HCT116 (cell line): ENCODE measurements at regions not wholly inside any gene's neighbourhood (a gene's known extent, or its start where the extent isn't known, plus 50 kb on each side); places are given as distances from the start of the nearest gene placed in this dataset.

Source experiments
- ATAC-seq: fragments of 200-7000 bp; cut with Tn5 transposase; 2 replicates; pipeline ENCODE4 v1.9.1; 2020; ENCODE audit warnings: mild to moderate bottlenecking, moderate library complexity
- BruUV-seq: library from RNA; stranded (reverse); fragments of 400-500 nt; replicated peaks from 2 replicates; lab custom pipeline; 2021; lab: Mats Ljungman, UMichigan
- CTCF ChIA-PET: fragments of 300-600 bp; sonication (Branson Sonifier 250); formaldehyde crosslinking; loops from one replicate; lab custom pipeline; 2021; ENCODE audit warnings: antibody characterized with exemption; lab: Charles Lee
- POLR2A ChIA-PET: fragments of 300-600, 350-600 bp; sonication (Branson Sonifier 250); formaldehyde crosslinking; loops from one replicate; lab custom pipeline; 2021; ENCODE audit warnings: antibody characterized with exemption; lab: Charles Lee
- RAD21 ChIA-PET, 2 experiments: fragments of 300-600 bp; sonication (Branson Sonifier 250); formaldehyde crosslinking; loops; one replicate each; lab custom pipeline; 2023; ENCODE audit warnings: low total read pairs in 2 of 2; ENCODE audit not compliant: uncharacterized antibody in 2 of 2, unreplicated experiment in 2 of 2, low non-redundant PET in 1 of 2; lab: Charles Lee
- DNase-seq: peaks from one replicate; pipeline ENCODE4 v3.0.0-alpha.2; 2010; ENCODE audit warnings: low read depth, low spot score
- H2AFZ ChIP-seq: fragments of 200-600 bp; shearing (Covaris generic), sonication (generic); 2 replicates; pipeline ENCODE4 v1.6.1; 2017; ENCODE audit warnings: low read depth, mixed run types, mixed read lengths, antibody characterized with exemption, low read length; ENCODE audit not compliant: poor library complexity, severe bottlenecking
- H3K27ac ChIP-seq: 2 replicates; pipeline ENCODE4 v1.5.1; 2012; ENCODE audit warnings: low read depth, low read length
- H3K27me3 ChIP-seq: fragments of 200-600 bp; sonication (generic); 2 replicates; pipeline ENCODE4 v1.6.1; 2016; ENCODE audit warnings: mixed run types, low read length, mixed read lengths; ENCODE audit not compliant: insufficient read depth
- H3K36me3 ChIP-seq, 2 experiments: fragments of 200-500 bp in 1 of 2; fragments of 200-600 bp in 1 of 2; sonication (Bioruptor generic) in 1 of 2; sonication (generic) in 1 of 2; 2 replicates each; pipeline versions ENCODE4 v1.5.1 to v1.6.1; 2014 to 2016; ENCODE audit warnings: low read length in 2 of 2, inconsistent platforms in 1 of 2, mixed read lengths in 1 of 2, mixed run types in 1 of 2; ENCODE audit not compliant: insufficient read depth in 2 of 2, control insufficient read depth in 1 of 2
- H3K4me1 ChIP-seq, 2 experiments: fragments of 200-600 bp in 1 of 2; sonication (generic) in 1 of 2; 2 replicates each; pipeline versions ENCODE4 v1.5.1 to v1.6.1; 2012 to 2017; ENCODE audit warnings: low read length in 2 of 2, inconsistent platforms in 1 of 2, mild to moderate bottlenecking in 1 of 2, mixed read lengths in 1 of 2, mixed run types in 1 of 2, moderate library complexity in 1 of 2; ENCODE audit not compliant: insufficient read depth in 2 of 2, control insufficient read depth in 1 of 2
- H3K4me2 ChIP-seq: fragments of 200-600 bp; sonication (generic); 2 replicates; pipeline ENCODE4 v1.6.1; 2017; ENCODE audit warnings: mixed run types, low read length, mixed read lengths
- H3K4me3 ChIP-seq, 2 experiments: fragments of 200-600 bp in 1 of 2; sonication (generic) in 1 of 2; replicated peaks in 1 of 2; 2 replicates each; pipeline ENCODE4 v1.5.1; 2011 to 2016; ENCODE audit warnings: low read length in 2 of 2, control low read depth in 1 of 2, low read depth in 1 of 2, mild to moderate bottlenecking in 1 of 2, mixed read lengths in 1 of 2, mixed run types in 1 of 2
- H3K79me2 ChIP-seq: fragments of 200-600 bp; sonication (generic); 2 replicates; pipeline ENCODE4 v1.6.1; 2017; ENCODE audit warnings: mild to moderate bottlenecking, mixed run types, low read length, moderate library complexity, mixed read lengths; ENCODE audit not compliant: insufficient read depth
- H3K9ac ChIP-seq: fragments of 200-600 bp; sonication (generic); 2 replicates; pipeline ENCODE4 v1.6.1; 2016; ENCODE audit warnings: low read length, mixed read lengths
- H3K9me2 ChIP-seq: fragments of 200-600 bp; sonication (generic), shearing (Covaris generic); 2 replicates; pipeline ENCODE4 v1.6.1; 2017; ENCODE audit warnings: mixed run types, mild to moderate bottlenecking, moderate library complexity; ENCODE audit not compliant: insufficient read depth
- H3K9me3 ChIP-seq, 2 experiments: fragments of 200-500 bp in 1 of 2; fragments of 200-600 bp in 1 of 2; sonication (Bioruptor generic) in 1 of 2; sonication (generic) in 1 of 2; 2 replicates each; pipeline ENCODE4 v1.6.1; 2014 to 2017; ENCODE audit warnings: low read length in 2 of 2, mixed read lengths in 2 of 2, inconsistent platforms in 1 of 2, low read depth in 1 of 2, mild to moderate bottlenecking in 1 of 2, mixed run types in 1 of 2, moderate library complexity in 1 of 2; ENCODE audit not compliant: control insufficient read depth in 1 of 2, insufficient read depth in 1 of 2
- H4K20me1 ChIP-seq: fragments of 200-600 bp; sonication (generic), shearing (Covaris generic); 2 replicates; pipeline ENCODE4 v1.6.1; 2017; ENCODE audit warnings: mixed run types, mild to moderate bottlenecking, moderate library complexity; ENCODE audit not compliant: insufficient read depth
- ATF3 ChIP-seq: IDR thresholded peaks from 2 replicates; pipeline ENCODE4 v1.6.1; 2012
- CBX3 ChIP-seq: IDR thresholded peaks from 2 replicates; pipeline ENCODE4 v1.6.1; 2012; ENCODE audit warnings: low read depth
- CEBPB ChIP-seq: IDR thresholded peaks from 2 replicates; pipeline ENCODE4 v1.6.1; 2012; ENCODE audit warnings: low read depth
- CTCF ChIP-seq, 3 experiments: fragments of 200-600 bp in 1 of 3; sonication (generic) in 1 of 3; IDR thresholded peaks in 2 of 3; conservative IDR thresholded peaks in 1 of 3; 2 replicates each; pipeline ENCODE4 v1.5.1; 2012 to 2017; ENCODE audit warnings: low read depth in 2 of 3, low read length in 2 of 3, antibody characterized with exemption in 1 of 3, borderline replicate concordance in 1 of 3, control low read depth in 1 of 3, mild to moderate bottlenecking in 1 of 3, mixed read lengths in 1 of 3, mixed run types in 1 of 3, moderate library complexity in 1 of 3; ENCODE audit not compliant: insufficient read depth in 1 of 3
- EGR1 ChIP-seq: IDR thresholded peaks from 2 replicates; pipeline ENCODE4 v1.6.1; 2012; ENCODE audit warnings: low read depth
- EZH2 ChIP-seq: fragments of 200-600 bp; sonication (generic); IDR thresholded peaks from 2 replicates; pipeline ENCODE4 v1.6.1; 2017; ENCODE audit warnings: antibody characterized with exemption, mixed run types
- EZH2phosphoT487 ChIP-seq: fragments of 200-600 bp; IDR thresholded peaks from 2 replicates; pipeline ENCODE4 v1.6.1; 2018; ENCODE audit warnings: antibody characterized with exemption, borderline replicate concordance
- JUND ChIP-seq: IDR thresholded peaks from 2 replicates; pipeline ENCODE4 v1.6.1; 2012
- ZBTB33 ChIP-seq: IDR thresholded peaks from 2 replicates; pipeline ENCODE4 v1.6.1; 2011; ENCODE audit warnings: mild to moderate bottlenecking, low read length, moderate library complexity; ENCODE audit not compliant: insufficient replicate concordance; ENCODE audit errors: extremely low read depth
- ZFX ChIP-seq: fragments of 450-650 bp; IDR thresholded peaks from 2 replicates; pipeline ENCODE4 v1.6.1; 2017
- intact Hi-C: fragments of 100-400 bp; cut with micrococcal nuclease; formaldehyde crosslinking; loops from 2 replicates; pipeline ENCODE4 v1.10.0; 2022

- TF ChIP-seq ZBTB33 = no peak
- no peak for TF ChIP-seq EZH2phosphoT487
- no peak for TF ChIP-seq ZFX
- no peak for TF ChIP-seq CBX3
- no peak for TF ChIP-seq ATF3
- no peak for TF ChIP-seq EZH2
- TF ChIP-seq, all 23 proteins: peak for 0
Observed at GRCh38 chr18:30556112-30556511, 486.4 kb downstream of the DSC3 start (continued).

- no peak overlapping the region for H2AFZ ChIP-seq
- H4K20me1 ChIP-seq = no peaks in the 10 kb centered on the region
- H3K4me3 ChIP-seq = no peak overlapping the region
- H3K27ac ChIP-seq = no peak overlapping the region
- no TSS peak for BruUV-seq
- H3K36me3 ChIP-seq = no peaks in the 10 kb centered on the region
- H3K4me2 ChIP-seq = no peak overlapping the region
- ATAC-seq = no peak
- no peaks in the 10 kb centered on the region for H3K4me1 ChIP-seq
- intact Hi-C loops = no loop called here
- no peaks in the 10 kb centered on the region for H3K9me2 ChIP-seq
- H3K27me3 ChIP-seq = no peaks in the 10 kb centered on the region
- no peak overlapping the region for H3K9ac ChIP-seq
- no peaks in the 10 kb centered on the region for H3K9me3 ChIP-seq
- DNase-seq = no peak
- no peak for TF ChIP-seq JUND
- TF ChIP-seq EGR1 = no peak
- no peak for TF ChIP-seq CEBPB
- TF ChIP-seq EZH2phosphoT487 = no peak
- no peak for TF ChIP-seq CTCF (IDR thresholded peaks at IDR 0.05 in 2 of 3, conservative IDR thresholded peaks at IDR 0.05 in 1 of 3; ENCODE audit: borderline replicate concordance in 1 of 3, insufficient read depth in 1 of 3, low read depth in 2 of 3, low read length in 2 of 3)
- TF ChIP-seq ZFX = no peak
- ChIA-PET POLR2A (no interaction called here), RAD21 (no interaction called here), CTCF (no interaction called here)
- H3K79me2 ChIP-seq = no peaks in the 10 kb centered on the region
Observed at GRCh38 chr18:30545393-30545792, 497.1 kb downstream of the DSC3 start.
